Type B pancreatic cell (in vitro differentiated cells): ENCODE measurements at regions not wholly inside any gene's neighbourhood (a gene's known extent, or its start where the extent isn't known, plus 50 kb on each side); places are given as distances from the start of the nearest gene placed in this dataset.
"Not testable (repeated sequence)": the region's sequence is repeated elsewhere in the genome, so short reads cannot be mapped to it uniquely, and the experiment has no call there.

Source experiments
- DNase-seq: peaks from one replicate; pipeline ENCODE4 v3.0.0; 2021; ENCODE audit warnings: mixed read lengths; ENCODE audit not compliant: unreplicated experiment; ENCODE audit errors: extremely low spot score
- H3K27ac Mint-ChIP-seq: 2 replicates; pipeline ENCODE4 v1.8.0; 2021; ENCODE audit warnings: mild to moderate bottlenecking, mixed read lengths
- H3K27me3 Mint-ChIP-seq: 2 replicates; pipeline ENCODE4 v1.8.0; 2021; ENCODE audit warnings: mixed read lengths
- H3K36me3 Mint-ChIP-seq: 2 replicates; pipeline ENCODE4 v1.8.0; 2021; ENCODE audit warnings: mixed read lengths
- H3K4me1 Mint-ChIP-seq: one replicate; pipeline ENCODE4 v1.8.0; 2021; ENCODE audit warnings: mixed read lengths; ENCODE audit not compliant: unreplicated experiment
- H3K4me3 Mint-ChIP-seq: 2 replicates; pipeline ENCODE4 v1.8.0; 2021; ENCODE audit warnings: mild to moderate bottlenecking, mixed read lengths
- H3K9me3 Mint-ChIP-seq: 2 replicates; pipeline ENCODE4 v1.8.0; 2021; ENCODE audit warnings: mixed read lengths
- CTCF ChIP-seq: fragments of 200-600 bp; sonication (generic); conservative IDR thresholded peaks from 2 replicates; pipeline ENCODE4 v1.5.0; 2021; ENCODE audit warnings: antibody characterized with exemption, mild to moderate bottlenecking

- no peak for TF ChIP-seq CTCF
- DNase-seq: no peak
- no peaks in the 10 kb centered on the region for H3K27me3 Mint-ChIP-seq
- no peaks in the 10 kb centered on the region for H3K36me3 Mint-ChIP-seq
- H3K9me3 Mint-ChIP-seq: no peaks in the 10 kb centered on the region
- peaks cover 4% of the 10 kb centered on the region for H3K4me1 Mint-ChIP-seq
- no peak overlapping the region for H3K27ac Mint-ChIP-seq
- no peak overlapping the region for H3K4me3 Mint-ChIP-seq
Measured at GRCh38 chr2:39989888-39990287, 210.8 kb upstream of the THUMPD2 start.

- no peak for TF ChIP-seq CTCF
- no peaks in the 10 kb centered on the region for H3K36me3 Mint-ChIP-seq
- H3K4me3 Mint-ChIP-seq: no peak overlapping the region
- DNase-seq: no peak
- no peaks in the 10 kb centered on the region for H3K27me3 Mint-ChIP-seq
- no peak overlapping the region for H3K27ac Mint-ChIP-seq
- H3K9me3 Mint-ChIP-seq: no peaks in the 10 kb centered on the region
- H3K4me1 Mint-ChIP-seq: peaks cover 4% of the 10 kb centered on the region
Measured at GRCh38 chr2:39981883-39982311, 202.8 kb upstream of the THUMPD2 start.

- Mint-ChIP-seq H3K4me1 (no peaks in the 10 kb centered on the region), H3K4me3 (no peak overlapping the region), H3K36me3 (no peaks in the 10 kb centered on the region), H3K9me3 (peaks cover 4% of the 10 kb centered on the region), H3K27ac (no peak overlapping the region), H3K27me3 (peaks cover 3% of the 10 kb centered on the region)
- TF ChIP-seq CTCF: no peak
- no peak for DNase-seq
Measured at GRCh38 chr2:39975476-39976020, 196.5 kb upstream of the THUMPD2 start.

- Mint-ChIP-seq H3K4me1 (no peaks in the 10 kb centered on the region), H3K4me3 (no peak overlapping the region)
Measured at GRCh38 chr2:39968037-39968436, 189.0 kb upstream of the THUMPD2 start.

GRCh38 chr2:39960681-39961080 lies 181.6 kb upstream of the THUMPD2 start:
- not testable (repeated sequence) for H3K4me3 Mint-ChIP-seq, DNase-seq, H3K9me3 Mint-ChIP-seq, H3K4me1 Mint-ChIP-seq, H3K36me3 Mint-ChIP-seq, H3K27me3 Mint-ChIP-seq, H3K27ac Mint-ChIP-seq

More at GRCh38 chr2:39968037-39968436, 189.0 kb upstream of the THUMPD2 start:
- Mint-ChIP-seq H3K36me3 (no peaks in the 10 kb centered on the region), H3K9me3 (peaks cover 18% of the 10 kb centered on the region), H3K27me3 (no peaks in the 10 kb centered on the region), H3K27ac (no peak overlapping the region)
- no peak for TF ChIP-seq CTCF
- DNase-seq: no peak

GRCh38 chr2:39954346-39954745 lies 175.3 kb upstream of the THUMPD2 start:
- Mint-ChIP-seq H3K36me3 (no peaks in the 10 kb centered on the region), H3K4me1 (no peaks in the 10 kb centered on the region), H3K9me3 (no peaks in the 10 kb centered on the region), H3K4me3 (no peak overlapping the region), H3K27ac (no peak overlapping the region), H3K27me3 (no peaks in the 10 kb centered on the region)
- no peak for DNase-seq
- no peak for TF ChIP-seq CTCF
